BLaER1 (cell line): ENCODE measurements at regions not wholly inside any gene's neighbourhood (a gene's known extent, or its start where the extent isn't known, plus 50 kb on each side); places are given as distances from the start of the nearest gene placed in this dataset.

ENCODE experiments used
- H3K27ac ChIP-seq: shearing (Covaris generic); formaldehyde crosslinking; 2 replicates; pipeline ENCODE4 v1.8.1; 2022
- H3K27me3 ChIP-seq: shearing (Covaris generic); formaldehyde crosslinking; 2 replicates; pipeline ENCODE4 v1.8.1; 2022
- H3K36me3 ChIP-seq: shearing (Covaris generic); formaldehyde crosslinking; 2 replicates; pipeline ENCODE4 v1.8.1; 2022
- H3K4me1 ChIP-seq: shearing (Covaris generic); formaldehyde crosslinking; 2 replicates; pipeline ENCODE4 v1.8.1; 2022
- H3K4me2 ChIP-seq: shearing (Covaris generic); formaldehyde crosslinking; 2 replicates; pipeline ENCODE4 v1.8.1; 2022
- H3K4me3 ChIP-seq: shearing (Covaris generic); formaldehyde crosslinking; 2 replicates; pipeline ENCODE4 v1.8.1; 2022
- H3K9ac ChIP-seq: shearing (Covaris generic); formaldehyde crosslinking; 2 replicates; pipeline ENCODE4 v1.8.1; 2022
- H3K9me3 ChIP-seq: shearing (Covaris generic); formaldehyde crosslinking; 2 replicates; pipeline ENCODE4 v1.8.1; 2022
- H4K20me1 ChIP-seq: shearing (Covaris generic); formaldehyde crosslinking; 2 replicates; pipeline ENCODE4 v1.8.1; 2022
- Cebpa-rat ChIP-seq: shearing (Covaris generic); IDR thresholded peaks from 2 replicates; pipeline ENCODE4 v1.8.1; 2022

DNA sequence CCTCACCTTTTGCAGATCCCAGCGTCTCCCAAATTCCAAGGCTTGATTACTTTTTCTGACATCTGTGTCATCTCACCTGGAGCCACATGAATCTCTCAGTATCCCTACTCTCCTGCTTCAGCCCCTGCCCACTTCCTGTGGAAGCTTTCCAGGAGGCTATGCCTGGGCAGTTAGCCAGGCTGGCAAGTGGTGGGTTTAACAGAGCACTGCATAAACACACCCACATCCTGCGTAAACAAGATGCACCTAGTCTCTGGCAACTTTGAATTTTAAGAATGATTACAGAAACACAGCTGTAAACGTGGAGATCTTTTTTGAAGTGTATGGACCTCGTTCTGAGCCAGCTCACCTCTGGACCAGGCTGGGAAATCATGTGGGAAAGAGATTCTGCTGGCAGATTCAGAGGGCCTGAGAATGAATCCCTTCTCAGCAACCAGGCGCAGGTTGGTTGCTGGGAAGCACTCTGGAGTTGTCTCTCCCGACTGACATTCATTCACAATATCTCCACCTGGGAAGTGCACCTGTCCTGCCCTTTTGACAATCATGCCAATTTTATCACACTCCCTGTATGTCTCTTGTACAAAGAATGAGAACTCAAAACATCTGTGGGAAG is 55.7 kb upstream of the FANCC start:
- H3K27ac ChIP-seq, result no peak overlapping the region
- no peaks in the 10 kb centered on the region for H3K27me3 ChIP-seq
- no peak overlapping the region for H3K4me2 ChIP-seq

DNA sequence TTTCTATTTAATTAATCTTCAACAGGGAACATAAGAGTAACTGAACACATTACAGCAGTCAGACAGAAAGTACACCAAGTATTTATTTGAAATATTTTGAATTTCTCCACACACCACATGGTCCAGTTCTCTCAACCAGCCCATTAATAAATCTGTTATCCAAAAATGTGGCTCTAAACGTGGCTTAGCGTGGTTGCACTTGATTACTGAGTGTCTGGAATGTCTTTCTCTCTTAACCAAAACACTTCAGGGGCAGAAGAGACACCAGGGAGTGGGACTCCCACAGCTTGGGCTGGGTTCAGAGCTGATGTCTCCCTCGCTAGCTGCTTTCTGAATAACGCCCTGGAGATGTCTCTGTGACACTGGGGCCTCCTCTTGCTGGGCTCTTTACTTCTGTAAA is 52.6 kb upstream of the FANCC start:
- TF ChIP-seq Cebpa-rat, result no peak
- Histone ChIP-seq H3K4me1 (0 out of 2 replicates have a peak, but pooled peaks cover 5% of the 10 kb centered on the region), H3K27ac (no peak overlapping the region), H3K36me3 (no peaks in the 10 kb centered on the region), H3K4me3 (no peak overlapping the region), H4K20me1 (no peaks in the 10 kb centered on the region), H3K4me2 (no peak overlapping the region), H3K27me3 (no peaks in the 10 kb centered on the region), H3K9ac (no peak overlapping the region), H3K9me3 (no peaks in the 10 kb centered on the region)

More for the DNA sequence above, 55.7 kb upstream of the FANCC start:
- Histone ChIP-seq H3K4me1 (0 out of 2 replicates have a peak, but pooled peaks cover 5% of the 10 kb centered on the region), H3K9ac (no peak overlapping the region), H3K36me3 (no peaks in the 10 kb centered on the region), H3K9me3 (no peaks in the 10 kb centered on the region), H3K4me3 (no peak overlapping the region), H4K20me1 (no peaks in the 10 kb centered on the region)
- no peak for TF ChIP-seq Cebpa-rat

DNA sequence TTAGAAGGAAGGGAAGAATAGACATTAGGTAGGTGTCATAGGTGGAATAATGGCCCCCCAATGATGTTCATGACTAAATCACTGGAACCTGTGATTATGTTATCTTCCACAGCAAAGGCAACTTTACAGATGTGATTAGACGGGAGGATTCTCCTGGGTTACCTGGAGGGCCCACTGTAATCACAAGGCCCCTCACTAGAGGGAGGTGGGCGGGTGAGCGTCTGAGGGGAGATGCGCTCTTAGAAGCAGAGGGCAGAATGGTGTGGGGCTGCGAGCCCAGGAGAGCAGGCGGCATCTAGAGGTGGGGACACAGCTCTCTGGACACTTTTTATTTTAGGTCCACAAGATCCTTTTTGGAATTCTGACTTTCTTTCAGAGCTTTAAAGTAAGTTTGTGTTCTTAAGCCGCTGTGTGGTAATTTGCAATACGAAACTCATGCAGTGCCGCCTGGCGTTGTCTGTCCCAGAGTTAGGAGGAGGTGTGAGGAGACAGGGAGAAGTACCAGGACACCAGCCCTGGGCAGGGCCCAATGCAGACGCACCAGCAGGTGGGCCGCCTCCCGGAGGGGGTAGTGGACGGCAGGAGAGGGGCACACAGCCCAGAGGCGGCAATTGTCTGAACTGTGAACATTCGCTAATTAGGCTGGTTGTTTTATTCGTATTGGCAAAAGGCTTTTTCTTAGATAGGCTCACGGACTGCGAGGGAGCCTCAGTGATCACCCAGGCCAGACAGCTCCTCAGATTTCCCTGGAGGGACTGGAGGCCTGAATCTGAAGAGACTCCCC is 51.1 kb upstream of the FANCC start:
- Histone ChIP-seq H3K9ac (no peak overlapping the region), H3K36me3 (no peaks in the 10 kb centered on the region), H3K27ac (no peak overlapping the region), H3K9me3 (no peaks in the 10 kb centered on the region), H3K4me3 (no peak overlapping the region), H3K4me2 (no peak overlapping the region), H3K27me3 (no peaks in the 10 kb centered on the region), H4K20me1 (no peaks in the 10 kb centered on the region), H3K4me1 (0 out of 2 replicates have a peak, but pooled peaks cover 5% of the 10 kb centered on the region)
- TF ChIP-seq Cebpa-rat, result no peak
